GM10266 (cell line): ENCODE measurements at regions not wholly inside any gene's neighbourhood (a gene's known extent, or its start where the extent isn't known, plus 50 kb on each side); places are given as distances from the start of the nearest gene placed in this dataset.
A peak's percentile ranks its signal among the peaks of the same experiment; 100 is the strongest.

Source experiments
- DNase-seq: peaks from one replicate; pipeline ENCODE4 v3.0.0; 2012; ENCODE audit errors: extremely low spot score
- TF ChIP-seq, protein P1 (sequence below): IDR thresholded peaks from 2 replicates; pipeline ENCODE4 v1.5.1; 2012; ENCODE audit warnings: mild to moderate bottlenecking, low read depth; ENCODE audit not compliant: control insufficient read depth, insufficient read depth; ENCODE audit errors: missing control alignments

DNA sequence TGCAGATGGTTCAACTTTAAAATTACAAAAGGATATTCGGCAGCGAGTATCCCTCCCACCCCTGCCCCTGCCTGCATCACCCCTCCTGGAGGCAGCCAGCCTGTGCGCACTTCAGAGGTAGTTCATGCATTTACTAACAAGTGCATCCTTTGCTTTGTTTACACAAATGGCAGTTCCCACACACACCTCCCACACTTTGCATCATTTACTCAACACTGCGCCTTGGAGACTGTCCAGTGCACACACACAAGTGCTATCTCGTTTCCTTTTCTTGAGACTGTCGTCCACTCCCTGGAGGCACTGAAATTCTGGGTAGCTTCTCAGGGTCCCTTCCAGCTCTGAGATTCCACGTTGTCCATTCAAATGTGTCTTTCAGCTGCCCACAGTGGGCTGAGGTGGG lies 53.1 kb upstream of the VSX1 start:
- TF ChIP-seq, protein P1, sequence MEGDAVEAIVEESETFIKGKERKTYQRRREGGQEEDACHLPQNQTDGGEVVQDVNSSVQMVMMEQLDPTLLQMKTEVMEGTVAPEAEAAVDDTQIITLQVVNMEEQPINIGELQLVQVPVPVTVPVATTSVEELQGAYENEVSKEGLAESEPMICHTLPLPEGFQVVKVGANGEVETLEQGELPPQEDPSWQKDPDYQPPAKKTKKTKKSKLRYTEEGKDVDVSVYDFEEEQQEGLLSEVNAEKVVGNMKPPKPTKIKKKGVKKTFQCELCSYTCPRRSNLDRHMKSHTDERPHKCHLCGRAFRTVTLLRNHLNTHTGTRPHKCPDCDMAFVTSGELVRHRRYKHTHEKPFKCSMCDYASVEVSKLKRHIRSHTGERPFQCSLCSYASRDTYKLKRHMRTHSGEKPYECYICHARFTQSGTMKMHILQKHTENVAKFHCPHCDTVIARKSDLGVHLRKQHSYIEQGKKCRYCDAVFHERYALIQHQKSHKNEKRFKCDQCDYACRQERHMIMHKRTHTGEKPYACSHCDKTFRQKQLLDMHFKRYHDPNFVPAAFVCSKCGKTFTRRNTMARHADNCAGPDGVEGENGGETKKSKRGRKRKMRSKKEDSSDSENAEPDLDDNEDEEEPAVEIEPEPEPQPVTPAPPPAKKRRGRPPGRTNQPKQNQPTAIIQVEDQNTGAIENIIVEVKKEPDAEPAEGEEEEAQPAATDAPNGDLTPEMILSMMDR = no peak
- DNase-seq = no peak

DNA sequence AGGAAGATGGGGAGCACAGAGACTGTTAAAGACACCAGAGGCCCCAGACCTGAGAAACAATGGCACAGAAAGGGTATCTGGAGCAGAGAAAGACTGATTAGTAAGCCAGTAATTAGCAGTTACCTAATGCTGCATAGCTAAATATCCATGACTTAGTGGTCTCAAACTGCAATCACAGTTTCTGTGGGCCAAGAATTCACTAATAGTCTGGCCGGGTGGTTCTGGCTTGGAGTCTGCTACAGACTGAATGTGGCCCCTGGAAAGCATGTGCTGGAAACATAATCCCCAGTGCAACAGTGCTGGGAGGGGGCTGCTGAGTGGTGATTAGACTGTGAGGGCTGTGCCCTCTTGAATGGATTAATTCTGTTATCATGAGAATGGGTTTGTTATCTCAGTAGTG lies 54.1 kb upstream of the VSX1 start:
- TF ChIP-seq, protein P1 = no peak
- DNase-seq = no peak

DNA sequence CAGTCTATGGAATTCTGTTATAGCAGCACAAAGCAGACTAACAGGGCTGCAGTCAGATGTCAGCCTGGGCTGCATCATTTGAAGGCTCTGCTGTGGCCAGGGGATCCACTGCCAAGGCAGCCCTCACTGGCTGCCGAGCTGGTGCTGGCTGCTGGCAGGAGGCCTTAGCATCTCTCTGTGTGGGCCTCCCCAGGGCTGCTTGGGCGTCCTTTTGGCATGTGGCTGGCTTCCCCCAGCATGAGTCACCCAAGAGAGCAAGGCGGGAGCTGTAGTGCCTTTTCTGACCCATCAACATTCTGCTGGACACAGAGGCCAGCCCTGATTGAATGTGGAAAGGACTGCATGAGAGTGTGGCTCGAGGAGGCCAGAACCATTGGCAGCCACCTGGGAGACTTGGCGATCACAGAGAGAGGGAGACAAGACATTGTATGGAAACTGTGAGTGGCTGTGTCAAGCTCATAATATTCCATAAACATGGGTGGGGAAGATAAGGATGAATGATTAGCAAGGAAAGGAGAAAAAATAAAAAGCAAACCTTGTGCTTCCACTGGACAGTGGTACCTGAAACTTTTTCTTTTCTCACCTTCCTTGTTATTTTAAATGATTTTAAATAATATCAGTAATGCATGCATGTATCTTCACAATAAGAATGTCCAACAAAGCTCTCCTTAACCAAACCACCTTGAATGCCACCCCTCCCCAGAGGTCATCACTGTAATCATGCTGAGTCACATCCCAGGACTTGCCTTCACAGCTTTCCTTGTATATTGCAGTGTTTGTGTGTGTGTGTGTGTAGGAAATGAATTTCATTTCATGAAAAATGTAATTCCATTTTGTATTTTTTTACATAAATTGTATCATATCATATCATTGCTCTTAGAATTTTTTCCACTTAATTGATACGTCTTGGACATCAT lies 55.0 kb upstream of the VSX1 start:
- DNase-seq = no peak
- TF ChIP-seq, protein P1 = no peak

DNA sequence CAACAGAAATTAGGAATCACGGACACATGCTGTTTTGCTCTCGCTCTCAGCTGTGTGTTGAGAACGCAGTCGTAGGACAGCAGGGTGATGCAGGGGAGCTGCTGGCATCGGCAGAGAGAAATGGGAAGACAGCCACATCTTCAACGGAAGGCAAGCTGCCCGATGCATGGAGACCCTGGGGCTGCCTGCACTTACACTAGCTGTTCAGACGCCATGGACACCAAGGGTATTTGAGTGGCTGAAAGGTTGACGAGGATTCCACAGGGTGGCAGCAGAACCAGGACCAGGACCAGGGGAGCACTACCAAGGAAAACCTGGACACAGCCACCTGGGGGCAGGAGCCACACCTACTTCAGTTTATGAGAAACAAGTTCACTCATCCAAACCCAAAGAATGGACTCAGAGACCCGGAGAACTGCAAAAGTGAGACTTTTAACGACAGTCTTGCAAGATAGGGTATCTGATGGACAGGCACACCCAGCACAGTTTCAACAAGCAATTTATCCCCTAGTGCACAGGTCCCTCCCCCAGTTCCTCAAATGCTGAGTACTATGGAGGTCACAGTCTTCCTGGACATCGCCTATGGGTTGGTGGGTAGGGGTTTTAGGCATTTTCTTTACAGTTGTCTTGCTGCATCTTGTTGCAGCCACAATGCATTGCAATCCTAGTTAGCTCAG lies 56.3 kb upstream of the ENTPD6 start:
- TF ChIP-seq, protein P1 = peak; percentile 7
- no peak for DNase-seq

DNA sequence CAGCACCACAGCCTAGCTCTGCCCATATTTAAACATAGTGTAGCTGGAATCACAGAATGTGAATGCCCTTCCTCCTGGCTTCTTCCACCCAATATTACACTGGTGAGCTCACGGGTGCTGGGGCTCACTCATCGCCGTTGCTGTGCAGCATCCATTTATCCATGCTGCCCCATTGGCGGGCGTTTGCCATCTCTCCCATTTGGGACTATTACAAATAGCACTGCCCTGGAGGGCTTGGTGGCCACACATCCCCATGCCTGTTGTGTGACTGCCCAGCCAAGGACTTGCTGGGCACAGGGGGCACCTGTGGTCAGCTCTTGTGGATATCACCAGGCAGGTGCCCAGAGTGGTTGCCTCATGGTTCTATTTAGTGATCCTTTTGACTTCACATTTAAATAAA lies 54.5 kb upstream of the ENTPD6 start:
- no peak for DNase-seq
- TF ChIP-seq, protein P1 = no peak

DNA sequence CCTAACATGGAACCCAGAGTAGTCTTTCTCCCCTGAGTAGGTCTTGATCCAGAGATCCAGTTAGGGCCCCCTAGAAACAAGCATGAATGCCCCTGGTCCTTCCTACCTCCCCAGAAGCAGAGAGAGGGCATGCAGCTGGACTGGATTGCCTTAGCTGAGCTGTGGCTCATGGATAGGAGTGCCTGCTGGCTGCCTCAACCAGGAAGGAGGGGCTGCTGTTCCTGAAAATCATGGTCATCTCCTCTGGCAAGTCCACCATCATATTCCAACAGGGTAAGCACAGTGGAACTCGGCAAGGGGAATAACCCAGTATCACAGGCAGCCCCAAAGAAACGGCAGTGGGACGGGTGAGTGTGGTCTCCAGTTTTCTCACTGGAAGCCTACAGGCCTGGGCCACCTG lies 53.1 kb upstream of the ENTPD6 start:
- no peak for DNase-seq
- TF ChIP-seq, protein P1 = no peak

DNA sequence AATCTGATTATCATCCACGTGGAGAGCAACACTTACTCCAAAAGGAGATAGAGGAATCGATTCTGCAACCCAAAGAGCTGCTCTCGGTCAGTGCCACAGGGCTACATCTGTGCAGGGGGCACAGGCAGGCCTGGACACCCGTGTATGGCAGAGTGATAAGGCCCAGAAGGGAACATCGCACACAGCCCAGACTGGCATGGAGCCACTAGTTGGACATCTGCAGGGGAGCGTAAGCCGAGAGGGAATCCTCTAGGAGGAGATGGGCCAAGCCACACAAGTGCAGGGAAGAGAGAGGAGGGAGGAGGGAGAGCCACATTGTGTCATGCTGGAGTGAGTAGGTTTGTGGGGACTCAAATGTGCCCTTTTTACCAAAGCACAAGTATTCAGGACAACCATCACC lies 50.4 kb upstream of the ENTPD6 start:
- DNase-seq = no peak
- TF ChIP-seq, protein P1 = no peak
